Esophagus squamous epithelium (tissue), 5 donors: ENCODE measurements at regions not wholly inside any gene's neighbourhood (a gene's known extent, or its start where the extent isn't known, plus 50 kb on each side); places are given as distances from the start of the nearest gene placed in this dataset.

Experiments
- DNase-seq: peaks from one replicate; lab custom pipeline; 2025; lab: John Stamatoyannopoulos, UW
- H3K27ac ChIP-seq, 4 donors: fragments of 200-600 bp; sonication (generic); one replicate each; pipeline ENCODE4 v1.5.1; 2016 to 2019; ENCODE audit warnings: mild to moderate bottlenecking in 1 of 4
- H3K27me3 ChIP-seq, 4 donors: fragments of 200-600 bp; sonication (generic); 1 replicate in 3 of 4; 2 replicates in 1 of 4; pipeline versions ENCODE4 v1.5.1 to v1.6.0; 2017 to 2021; ENCODE audit warnings: antibody characterized with exemption in 1 of 4
- H3K36me3 ChIP-seq, 3 donors: fragments of 200-600 bp; sonication (generic); one replicate each; pipeline ENCODE4 v1.5.1; 2016 to 2019
- H3K4me1 ChIP-seq, 3 donors: fragments of 200-600 bp; sonication (generic); one replicate each; pipeline ENCODE4 v1.5.1; 2017 to 2019
- H3K4me3 ChIP-seq, 4 donors: fragments of 200-600 bp; sonication (generic); 1 replicate in 3 of 4; 2 replicates in 1 of 4; pipeline ENCODE4 v1.5.1; 2016 to 2019; ENCODE audit warnings: mild to moderate bottlenecking in 2 of 4, moderate library complexity in 1 of 4
- H3K9me3 ChIP-seq, 3 donors: fragments of 200-600 bp; sonication (generic); one replicate each; pipeline ENCODE4 v1.5.1; 2016 to 2019
- POLR2A ChIP-seq, 4 donors: fragments of 450-650 bp; IDR thresholded peaks; one replicate each; pipeline ENCODE4 v1.6.1; 2017; ENCODE audit warnings: antibody characterized with exemption in 4 of 4, mild to moderate bottlenecking in 4 of 4, moderate library complexity in 3 of 4
- WGBS, 2 donors: methylation state at CpG; one replicate each; pipeline ENCODE4 v1.1.5; 2018; 5-methylcytosine and 5-hydroxymethylcytosine counted together
- intact Hi-C: fragments of 100-400 bp; cut with DNase I; formaldehyde crosslinking; loops from one replicate; pipeline ENCODE4 v1.15.0; 2022
- TF ChIP-seq, protein P1 (sequence below), 6 experiments: fragments of 450-650 bp in 4 of 6; fragments of 200-600 bp in 2 of 6; sonication (generic) in 2 of 6; IDR thresholded peaks; one replicate each; pipeline ENCODE4 v1.5.1; 2016 to 2019; ENCODE audit warnings: antibody characterized with exemption in 6 of 6, mild to moderate bottlenecking in 4 of 6, moderate library complexity in 4 of 6
- donor health status: DM: yes; HTN: yes; CAD: no.

DNA sequence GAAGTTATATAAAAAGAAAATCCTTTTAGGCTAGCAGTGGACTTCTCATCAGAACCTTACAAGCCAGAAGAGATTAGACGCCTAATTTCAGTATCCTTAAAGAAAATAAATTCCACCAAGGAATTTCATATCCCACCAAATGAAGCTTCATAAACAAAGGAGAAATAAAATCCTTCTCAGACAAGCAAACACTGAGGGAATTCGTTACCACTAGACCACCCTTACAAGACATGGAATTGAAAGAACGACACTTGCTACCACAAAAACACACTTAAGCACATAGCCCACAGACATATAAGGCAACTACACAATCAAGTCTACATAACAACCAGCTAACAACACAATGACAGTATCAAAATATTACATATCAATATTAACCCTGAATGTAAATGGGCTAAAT is 299.2 kb downstream of the TOX3 start:
- TF ChIP-seq, protein P1, sequence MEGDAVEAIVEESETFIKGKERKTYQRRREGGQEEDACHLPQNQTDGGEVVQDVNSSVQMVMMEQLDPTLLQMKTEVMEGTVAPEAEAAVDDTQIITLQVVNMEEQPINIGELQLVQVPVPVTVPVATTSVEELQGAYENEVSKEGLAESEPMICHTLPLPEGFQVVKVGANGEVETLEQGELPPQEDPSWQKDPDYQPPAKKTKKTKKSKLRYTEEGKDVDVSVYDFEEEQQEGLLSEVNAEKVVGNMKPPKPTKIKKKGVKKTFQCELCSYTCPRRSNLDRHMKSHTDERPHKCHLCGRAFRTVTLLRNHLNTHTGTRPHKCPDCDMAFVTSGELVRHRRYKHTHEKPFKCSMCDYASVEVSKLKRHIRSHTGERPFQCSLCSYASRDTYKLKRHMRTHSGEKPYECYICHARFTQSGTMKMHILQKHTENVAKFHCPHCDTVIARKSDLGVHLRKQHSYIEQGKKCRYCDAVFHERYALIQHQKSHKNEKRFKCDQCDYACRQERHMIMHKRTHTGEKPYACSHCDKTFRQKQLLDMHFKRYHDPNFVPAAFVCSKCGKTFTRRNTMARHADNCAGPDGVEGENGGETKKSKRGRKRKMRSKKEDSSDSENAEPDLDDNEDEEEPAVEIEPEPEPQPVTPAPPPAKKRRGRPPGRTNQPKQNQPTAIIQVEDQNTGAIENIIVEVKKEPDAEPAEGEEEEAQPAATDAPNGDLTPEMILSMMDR (IDR thresholded peaks at IDR 0.05), result no peak
- no peak for TF ChIP-seq POLR2A (IDR thresholded peaks at IDR 0.05)
- peaks cover 0 to 16% (median 4%) of the 10 kb centered on the region in 3 donors for H3K9me3 ChIP-seq
- H3K27ac ChIP-seq, result no peak overlapping the region
- intact Hi-C loops, result no loop called here
- 69 to 90% methylated on average over 3 of the region's 3 CpGs for whole genome bisulfite sequencing, 2 donors
- no peaks in the 10 kb centered on the region for H3K4me1 ChIP-seq
- H3K4me3 ChIP-seq, result no peak overlapping the region
- H3K27me3 ChIP-seq, result no peaks in the 10 kb centered on the region
- DNase-seq, result no peak
- no peaks in the 10 kb centered on the region for H3K36me3 ChIP-seq

DNA sequence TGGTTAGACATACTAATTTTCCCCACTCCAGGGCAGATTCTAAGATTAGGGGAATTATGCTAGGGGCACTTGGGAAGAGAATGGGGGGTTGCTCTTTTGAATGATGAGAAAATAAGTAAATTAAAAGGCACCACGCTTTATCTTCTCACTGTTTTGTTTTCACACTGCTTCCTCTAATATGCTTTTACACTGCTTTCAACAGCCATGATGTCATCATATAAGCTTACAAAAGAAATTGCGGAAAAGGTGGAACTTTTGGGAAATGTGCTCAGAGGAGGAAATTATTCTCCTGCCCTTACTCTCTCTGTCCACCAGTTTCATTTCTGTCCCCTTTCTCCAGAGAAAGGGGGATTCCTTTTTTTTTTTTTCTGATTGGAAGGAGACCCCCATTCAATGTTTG is 308.2 kb downstream of the TOX3 start:
- intact Hi-C loops, result no loop called here
- no peak for DNase-seq
- Histone ChIP-seq H3K4me3 (no peak overlapping the region), H3K36me3 (no peaks in the 10 kb centered on the region), H3K9me3 (no peaks in the 10 kb centered on the region), H3K4me1 (no peaks in the 10 kb centered on the region), H3K27ac (no peak overlapping the region), H3K27me3 (no peaks in the 10 kb centered on the region)
- 71 to 73% methylated on average over 2 of the region's 2 CpGs for WGBS, 2 donors
- TF ChIP-seq POLR2A (IDR thresholded peaks at IDR 0.05), result no peak
- TF ChIP-seq, protein P1 (IDR thresholded peaks at IDR 0.05), result no peak

DNA sequence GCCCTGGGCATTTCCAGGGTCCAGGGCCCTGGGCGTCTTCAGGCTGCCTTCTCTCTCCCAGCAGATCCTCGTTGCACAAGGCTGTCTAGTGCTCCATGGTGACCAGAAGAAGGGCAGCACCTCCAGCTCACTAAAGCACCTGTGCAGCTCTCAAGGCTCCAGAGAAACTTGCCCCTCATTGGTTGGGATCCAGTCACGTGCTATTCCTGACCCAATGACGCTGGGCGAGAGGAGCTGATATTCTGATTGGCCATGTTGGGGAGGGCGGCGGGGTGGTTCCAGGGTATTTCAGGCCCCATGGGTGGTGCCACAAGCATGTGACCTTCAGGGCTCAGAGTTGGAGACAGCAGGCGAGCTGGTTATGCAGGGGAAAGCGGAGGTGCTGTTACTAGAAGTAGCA is 309.1 kb downstream of the TOX3 start:
- 80 to 89% methylated on average over 5 to 6 of the region's 9 CpGs for WGBS, 2 donors
- Histone ChIP-seq H3K36me3 (no peaks in the 10 kb centered on the region), H3K9me3 (no peaks in the 10 kb centered on the region), H3K4me1 (no peaks in the 10 kb centered on the region), H3K27me3 (no peaks in the 10 kb centered on the region), H3K4me3 (no peak overlapping the region), H3K27ac (no peak overlapping the region)
- DNase-seq, result no peak
- TF ChIP-seq POLR2A (IDR thresholded peaks at IDR 0.05), result no peak
- TF ChIP-seq, protein P1 (IDR thresholded peaks at IDR 0.05), result no peak
- intact Hi-C loops, result no loop called here

DNA sequence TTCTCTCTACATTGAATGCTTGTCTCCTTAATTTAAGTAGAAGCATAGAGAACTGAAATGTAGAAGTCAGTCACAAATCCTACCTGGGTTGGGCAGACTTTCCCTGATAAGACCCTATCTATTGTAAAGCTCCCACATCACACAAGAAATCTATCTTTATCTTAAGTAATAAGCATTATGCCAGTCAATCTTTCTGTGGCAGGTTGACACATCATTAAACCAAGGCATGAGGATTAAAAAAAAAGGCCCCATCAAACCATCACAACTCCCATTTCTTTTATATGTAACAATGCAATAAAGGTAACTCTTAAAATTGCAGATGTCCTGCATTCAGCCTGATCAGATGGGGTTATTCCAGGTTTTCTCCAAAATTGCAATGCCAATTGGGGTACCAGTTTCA is 311.8 kb downstream of the TOX3 start:
- H3K4me1 ChIP-seq, result no peaks in the 10 kb centered on the region
- no peaks in the 10 kb centered on the region for H3K9me3 ChIP-seq
- no peaks in the 10 kb centered on the region for H3K27me3 ChIP-seq
- no peak for TF ChIP-seq POLR2A (IDR thresholded peaks at IDR 0.05)
- TF ChIP-seq, protein P1 (IDR thresholded peaks at IDR 0.05), result no peak
- no peak overlapping the region for H3K4me3 ChIP-seq
- DNase-seq, result no peak
- no peaks in the 10 kb centered on the region for H3K36me3 ChIP-seq
- H3K27ac ChIP-seq, result no peak overlapping the region
- intact Hi-C loops, result no loop called here

DNA sequence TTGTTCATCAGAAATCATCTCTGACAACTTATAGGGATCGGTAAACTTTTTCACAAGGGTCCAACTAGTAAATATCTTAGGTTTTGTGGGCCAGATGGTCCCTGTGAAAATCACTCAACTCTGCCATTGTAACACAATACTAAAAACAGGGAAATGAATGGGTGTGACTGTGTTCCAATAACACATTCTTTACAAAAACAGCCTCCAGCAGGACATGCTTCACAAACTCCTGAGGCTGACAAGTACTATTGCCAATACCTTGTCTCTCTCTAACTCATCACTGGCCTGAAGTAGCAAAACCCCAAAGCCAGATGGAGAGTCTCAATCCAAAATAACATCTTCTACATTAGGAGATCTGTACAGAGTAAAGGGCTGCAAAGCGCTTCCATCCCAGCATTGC is 312.3 kb downstream of the TOX3 start:
- Histone ChIP-seq H3K27me3 (no peaks in the 10 kb centered on the region), H3K36me3 (no peaks in the 10 kb centered on the region), H3K4me1 (no peaks in the 10 kb centered on the region), H3K27ac (no peak overlapping the region), H3K9me3 (no peaks in the 10 kb centered on the region), H3K4me3 (no peak overlapping the region)
- no peak for DNase-seq
- TF ChIP-seq, protein P1 (IDR thresholded peaks at IDR 0.05), result no peak
- TF ChIP-seq POLR2A (IDR thresholded peaks at IDR 0.05), result no peak
- intact Hi-C loops, result no loop called here
- 85 to 89% methylated on average over 2 of the region's 2 CpGs for WGBS, 2 donors
